ENCODE measurements at regions not wholly inside any gene's neighbourhood (a gene's known extent, or its start where the extent isn't known, plus 50 kb on each side); places are given as distances from the start of the nearest gene placed in this dataset.

DNA sequence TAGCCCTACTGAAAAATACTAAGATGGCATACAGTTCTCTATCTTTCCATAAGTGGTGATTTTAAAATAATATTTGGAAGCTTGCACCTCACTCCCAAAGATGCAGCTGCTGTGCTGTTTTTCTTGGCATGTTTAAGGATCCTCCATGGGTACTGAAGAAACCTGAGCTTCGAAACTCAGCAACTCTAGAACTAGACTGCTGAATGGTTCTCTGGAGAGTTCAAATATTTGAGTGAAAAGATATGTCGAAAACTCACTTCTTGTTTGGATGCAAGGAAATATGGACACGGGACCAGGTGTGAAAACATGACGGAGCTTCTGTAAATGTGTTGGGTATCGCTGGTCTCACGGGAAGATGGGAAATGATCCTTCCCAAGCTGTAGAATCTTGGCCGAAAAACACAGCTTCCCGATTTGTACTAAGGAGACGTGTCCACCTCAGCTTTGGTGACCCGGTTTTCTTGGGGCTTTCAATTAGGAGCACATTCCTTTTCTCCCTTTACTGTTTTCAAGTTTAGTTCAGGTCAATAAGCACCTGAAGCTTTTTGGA is 543.8 kb upstream of the NRP1 start:
- Histone ChIP-seq H3K27me3 (replicated peaks in 1 of 4; ENCODE audit: control insufficient read depth in 3 of 4, extremely low read depth in 1 of 4, insufficient read depth in 3 of 4, low read length in 3 of 4) (no peaks in the 10 kb centered on the region), H3K79me2 (ENCODE audit: control insufficient read depth in 1 of 2, insufficient read depth in 2 of 2, low read length in 2 of 2) (no peaks in the 10 kb centered on the region), H4K91ac (replicated peaks; ENCODE audit: insufficient read length, low read length) (no peak overlapping the region), H2AK5ac (ENCODE audit: low read depth, low read length) (no peak overlapping the region), H4K5ac (ENCODE audit: insufficient read length, low read depth, low read length) (no peak overlapping the region), H2BK120ac (replicated peaks; ENCODE audit: low read depth, low read length) (no peak overlapping the region), H3K9ac (replicated peaks in 1 of 4; ENCODE audit: extremely low read depth in 1 of 4, low read depth in 3 of 4, low read length in 3 of 4) (no peak overlapping the region), H3K4ac (replicated peaks; ENCODE audit: insufficient read length, low read depth, low read length) (no peak overlapping the region), H3K36me3 (ENCODE audit: control insufficient read depth in 2 of 4, insufficient read depth in 4 of 4, low read length in 3 of 4) (no peaks in the 10 kb centered on the region), H3K4me3 (ENCODE audit: extremely low read depth in 1 of 4, insufficient read depth in 2 of 4, low read depth in 3 of 4, low read length in 4 of 4) (no peak overlapping the region), H2BK15ac (ENCODE audit: low read length) (no peak overlapping the region), H2BK12ac (ENCODE audit: low read depth, low read length) (no peak overlapping the region), H2AFZ (ENCODE audit: low read length) (peak overlapping the region; percentile 6; the same call in 1 of the 2 replicates), H3K79me1 (ENCODE audit: low read depth, low read length) (no peaks in the 10 kb centered on the region), H2BK20ac (ENCODE audit: low read length) (no peak overlapping the region), H3K4me2 (ENCODE audit: insufficient read depth in 1 of 2, low read depth in 2 of 2, low read length in 2 of 2) (no peak overlapping the region), H4K20me1 (replicated peaks in 1 of 2; ENCODE audit: control insufficient read depth in 1 of 2, insufficient read depth in 2 of 2, low read length in 2 of 2) (no peaks in the 10 kb centered on the region), H2BK5ac (ENCODE audit: low read depth, low read length) (no peak overlapping the region), H3K56ac (replicated peaks; ENCODE audit: insufficient read length, low read depth, low read length) (no peak overlapping the region), H3K23me2 (ENCODE audit: low read depth, low read length) (no peaks in the 10 kb centered on the region), H3K23ac (ENCODE audit: insufficient read length) (no peak overlapping the region), H3K14ac (ENCODE audit: insufficient read length) (no peak overlapping the region), H3K18ac (ENCODE audit: extremely low read depth, low read length) (no peak overlapping the region), H3K27ac (ENCODE audit: low read depth, low read length) (no peak overlapping the region), H4K8ac (ENCODE audit: extremely low read depth, insufficient read depth, low read length) (no peak overlapping the region), H3K4me1 (replicated peaks in 1 of 4; ENCODE audit: control insufficient read depth in 3 of 4, insufficient read depth in 4 of 4, low read length in 3 of 4) (no peaks in the 10 kb centered on the region), H3K9me3 (ENCODE audit: insufficient read depth in 2 of 2, low read depth in 1 of 2, low read length in 1 of 2) (no peaks in the 10 kb centered on the region)
- ChIA-PET POLR2A (ENCODE audit: partially characterized antibody) (no interaction called here), CTCF (ENCODE audit: partially characterized antibody) (no interaction called here)
- WGBS, 2 experiments (ENCODE audit: extremely low coverage in 1 of 2, insufficient coverage in 1 of 2, insufficient read length in 1 of 2, insufficient replicate concordance in 2 of 2, low coverage in 1 of 2, low lambda C conversion rate in 2 of 2, missing lambda C conversion rate in 1 of 2) = 92% methylated on average over 10 of the region's 10 CpGs; no CpG with 5 or more reads in 1 of the 2 experiments
- FAIRE-seq (no peak), DNase-seq (ENCODE audit: low read depth in 1 of 2, low spot score in 2 of 2) (no peak)

Measured in H1 (cell line).